IMR-90 (cell line): ENCODE measurements at regions not wholly inside any gene's neighbourhood (a gene's known extent, or its start where the extent isn't known, plus 50 kb on each side); places are given as distances from the start of the nearest gene placed in this dataset.

Source experiments
- ATAC-seq: fragments of 200-7000 bp; cut with Tn5 transposase; 2 replicates; pipeline ENCODE4 v1.9.1; 2020; ENCODE audit warnings: low read depth, mild to moderate bottlenecking, moderate library complexity
- BruUV-seq: library from RNA; stranded (reverse); fragments of 400-500 nt; replicated peaks from 2 replicates; lab custom pipeline; 2021; lab: Mats Ljungman, UMichigan
- CTCF ChIA-PET: fragments of 300-600 bp; formaldehyde crosslinking; extraction: SDS; loops from one replicate; lab custom pipeline; 2021; ENCODE audit warnings: antibody characterized with exemption; lab: Yijun Ruan, JAX
- POLR2A ChIA-PET: fragments of 300-600 bp; sonication (Branson Sonifier 250); formaldehyde crosslinking; loops from one replicate; lab custom pipeline; 2022; ENCODE audit warnings: antibody characterized with exemption; ENCODE audit not compliant: unreplicated experiment; lab: Charles Lee
- DNase-seq: peaks from one replicate; pipeline ENCODE4 v3.0.0; 2013
- H2AFZ ChIP-seq: replicated peaks from 2 replicates; pipeline ENCODE3; 2013; ENCODE audit warnings: low read length, mild to moderate bottlenecking; ENCODE audit not compliant: poor library complexity
- H2AK5ac ChIP-seq: 2 replicates; pipeline ENCODE4 v1.6.1; 2013; ENCODE audit warnings: low read depth, low read length, inconsistent platforms
- H2AK9ac ChIP-seq: replicated peaks from 2 replicates; pipeline ENCODE3; 2013; ENCODE audit warnings: mild to moderate bottlenecking, low read depth, low read length, moderate library complexity; ENCODE audit not compliant: poor library complexity
- H2BK120ac ChIP-seq: 2 replicates; pipeline ENCODE4 v1.6.1; 2013; ENCODE audit warnings: low read depth, low read length, inconsistent platforms
- H2BK15ac ChIP-seq: 3 replicates; pipeline ENCODE4 v1.6.1; 2013; ENCODE audit warnings: low read depth, low read length, inconsistent platforms
- H2BK20ac ChIP-seq: 2 replicates; pipeline ENCODE4 v1.6.1; 2013; ENCODE audit warnings: low read depth, mild to moderate bottlenecking, inconsistent platforms, low read length, moderate library complexity
- H2BK5ac ChIP-seq: 2 replicates; pipeline ENCODE4 v1.6.1; 2013; ENCODE audit warnings: mild to moderate bottlenecking, low read depth, low read length, inconsistent platforms; ENCODE audit not compliant: poor library complexity, severe bottlenecking
- H3K14ac ChIP-seq: replicated peaks from 2 replicates; pipeline ENCODE4 v1.6.1; 2013; ENCODE audit warnings: low read depth, low read length, inconsistent platforms
- H3K18ac ChIP-seq: 2 replicates; pipeline ENCODE4 v1.6.1; 2013; ENCODE audit warnings: low read depth, low read length, control low read depth
- H3K23ac ChIP-seq: 2 replicates; pipeline ENCODE4 v1.6.1; 2013; ENCODE audit warnings: low read depth, low read length, inconsistent platforms
- H3K27ac ChIP-seq: 2 replicates; pipeline ENCODE4 v1.5.1; 2013; ENCODE audit warnings: mild to moderate bottlenecking, control low read depth, low read length; ENCODE audit not compliant: insufficient read depth
- H3K27me3 ChIP-seq: 2 replicates; pipeline ENCODE4 v1.6.1; 2013; ENCODE audit warnings: low read length; ENCODE audit not compliant: control insufficient read depth, insufficient read depth
- H3K36me3 ChIP-seq: 2 replicates; pipeline ENCODE4 v1.6.1; 2013; ENCODE audit warnings: low read length, mixed read lengths; ENCODE audit not compliant: control insufficient read depth, insufficient read depth
- H3K4ac ChIP-seq: 2 replicates; pipeline ENCODE4 v1.6.1; 2013; ENCODE audit warnings: low read depth, low read length, inconsistent platforms
- H3K4me1 ChIP-seq: 2 replicates; pipeline ENCODE4 v1.6.1; 2013; ENCODE audit warnings: low read length, mixed read lengths; ENCODE audit not compliant: control insufficient read depth, insufficient read depth
- H3K4me2 ChIP-seq: 2 replicates; pipeline ENCODE4 v1.6.1; 2013; ENCODE audit warnings: low read depth, mild to moderate bottlenecking, control low read depth, low read length, moderate library complexity
- H3K4me3 ChIP-seq: 2 replicates; pipeline ENCODE4 v1.5.1; 2013; ENCODE audit warnings: low read depth, mild to moderate bottlenecking, control low read depth, low read length, moderate library complexity; ENCODE audit not compliant: insufficient read depth
- H3K56ac ChIP-seq: 2 replicates; pipeline ENCODE4 v1.6.1; 2013; ENCODE audit warnings: low read length, inconsistent platforms; ENCODE audit not compliant: insufficient read depth; ENCODE audit errors: extremely low read depth
- H3K79me1 ChIP-seq, 2 experiments: 2 replicates each; pipeline ENCODE4 v1.6.1; 2013; ENCODE audit warnings: low read length in 2 of 2, inconsistent platforms in 1 of 2, low read depth in 1 of 2
- H3K9ac ChIP-seq: 2 replicates; pipeline ENCODE4 v1.6.1; 2013; ENCODE audit warnings: low read depth, low read length, control low read depth
- H3K9me1 ChIP-seq: 2 replicates; pipeline ENCODE4 v1.6.1; 2013; ENCODE audit warnings: low read length, inconsistent platforms; ENCODE audit not compliant: insufficient read depth
- H3K9me3 ChIP-seq: 2 replicates; pipeline ENCODE4 v1.6.1; 2013; ENCODE audit warnings: low read length; ENCODE audit not compliant: control insufficient read depth, insufficient read depth
- H4K20me1 ChIP-seq: 2 replicates; pipeline ENCODE4 v1.6.1; 2013; ENCODE audit warnings: low read length, inconsistent platforms; ENCODE audit not compliant: insufficient read depth
- H4K5ac ChIP-seq: 2 replicates; pipeline ENCODE4 v1.6.1; 2013; ENCODE audit warnings: mild to moderate bottlenecking, low read depth, low read length, control low read depth
- H4K8ac ChIP-seq, 2 experiments: 2 replicates each; pipeline ENCODE4 v1.6.1; 2013; ENCODE audit warnings: low read depth in 2 of 2, low read length in 2 of 2, control low read depth in 1 of 2, inconsistent platforms in 1 of 2
- H4K91ac ChIP-seq: 2 replicates; pipeline ENCODE4 v1.6.1; 2013; ENCODE audit warnings: low read depth, low read length, inconsistent platforms; ENCODE audit not compliant: insufficient read depth
- BHLHE40 ChIP-seq: fragments of 150-350 bp; IDR thresholded peaks from 2 replicates; pipeline ENCODE4 v1.6.1; 2016; ENCODE audit warnings: mild to moderate bottlenecking, low read depth, low read length
- CEBPB ChIP-seq: IDR thresholded peaks from 2 replicates; pipeline ENCODE4 v1.6.1; 2012; ENCODE audit warnings: low read depth, low read length, improper control_type of control experiment
- CHD1 ChIP-seq: IDR thresholded peaks from 2 replicates; pipeline ENCODE4 v1.6.1; 2012; ENCODE audit warnings: low read depth, low read length, improper control_type of control experiment
- FOS ChIP-seq: fragments of 150-350 bp; IDR thresholded peaks from 2 replicates; pipeline ENCODE4 v1.6.1; 2016; ENCODE audit warnings: low read depth, low read length
- MAFK ChIP-seq: IDR thresholded peaks from 2 replicates; pipeline ENCODE4 v1.6.1; 2012; ENCODE audit warnings: low read depth, low read length, improper control_type of control experiment
- MAZ ChIP-seq: IDR thresholded peaks from 2 replicates; pipeline ENCODE4 v1.6.1; 2012; ENCODE audit warnings: low read depth, mild to moderate bottlenecking, low read length, improper control_type of control experiment, moderate library complexity, borderline replicate concordance
- MXI1 ChIP-seq: IDR thresholded peaks from 2 replicates; pipeline ENCODE4 v1.6.1; 2012; ENCODE audit warnings: low read depth, mild to moderate bottlenecking, low read length, moderate library complexity, borderline replicate concordance
- NFE2L2 ChIP-seq: fragments of 150-350 bp; IDR thresholded peaks from 2 replicates; pipeline ENCODE4 v1.6.1; 2016; ENCODE audit warnings: low read depth, mild to moderate bottlenecking, low read length
- POLR2A ChIP-seq: IDR thresholded peaks from 2 replicates; pipeline ENCODE4 v1.6.1; 2012; ENCODE audit warnings: mild to moderate bottlenecking, low read depth, low read length
- RAD21 ChIP-seq: IDR thresholded peaks from 2 replicates; pipeline ENCODE4 v1.6.1; 2012; ENCODE audit warnings: low read length, improper control_type of control experiment
- RCOR1 ChIP-seq: IDR thresholded peaks from 2 replicates; pipeline ENCODE4 v1.6.1; 2012; ENCODE audit warnings: mild to moderate bottlenecking, low read length, improper control_type of control experiment; ENCODE audit not compliant: insufficient replicate concordance
- RFX5 ChIP-seq: IDR thresholded peaks from 2 replicates; pipeline ENCODE4 v1.8.0; 2012; ENCODE audit warnings: low read depth, mild to moderate bottlenecking, low read length, moderate library complexity
- SMC3 ChIP-seq: fragments of 150-350 bp; IDR thresholded peaks from 2 replicates; pipeline ENCODE4 v1.6.1; 2016; ENCODE audit warnings: low read depth, mild to moderate bottlenecking, antibody characterized with exemption, low read length, moderate library complexity
- WGBS, 2 experiments: methylation state at CpG; one replicate each; pipeline versions ENCODE4 v1.1.5 to v1.1.7; 2013; ENCODE audit warnings: missing lambda C conversion rate in 2 of 2; ENCODE audit not compliant: insufficient read length in 1 of 2; ENCODE audit errors: extremely low coverage in 2 of 2; 5-methylcytosine and 5-hydroxymethylcytosine counted together
- dilution Hi-C: fragments of 300-500 bp; cut with HindIII; formaldehyde crosslinking; loops from one replicate; pipeline ENCODE4 v1.14.3; 2018; ENCODE audit warnings: low sequenced_read_pairs; ENCODE audit not compliant: unreplicated experiment
- in situ Hi-C: fragments of 300-500 bp; cut with MboI; formaldehyde crosslinking; loops from 3 replicates; pipeline ENCODE4 v1.14.3; 2019; ENCODE audit warnings: low sequenced_read_pairs, inconsistent platforms, mixed read lengths
- intact Hi-C: fragments of 100-400 bp; cut with micrococcal nuclease; formaldehyde crosslinking; loops from 2 replicates; pipeline ENCODE4 v1.10.0; 2022
- TF ChIP-seq, protein P1 (sequence below): conservative IDR thresholded peaks from 2 replicates; pipeline ENCODE4 v1.5.1; 2012; ENCODE audit warnings: mild to moderate bottlenecking, low read depth, low read length, improper control_type of control experiment
- TF ChIP-seq, protein P2 (sequence below): fragments of 150-350 bp; IDR thresholded peaks from 2 replicates; pipeline ENCODE4 v1.6.1; 2016; ENCODE audit warnings: low read depth, mild to moderate bottlenecking, low read length, moderate library complexity, borderline replicate concordance
- TF ChIP-seq, protein P3 (sequence below): fragments of 150-350 bp; IDR thresholded peaks from 2 replicates; pipeline ENCODE4 v1.6.1; 2017; ENCODE audit warnings: mild to moderate bottlenecking, antibody characterized with exemption, low read length, low read depth

DNA sequence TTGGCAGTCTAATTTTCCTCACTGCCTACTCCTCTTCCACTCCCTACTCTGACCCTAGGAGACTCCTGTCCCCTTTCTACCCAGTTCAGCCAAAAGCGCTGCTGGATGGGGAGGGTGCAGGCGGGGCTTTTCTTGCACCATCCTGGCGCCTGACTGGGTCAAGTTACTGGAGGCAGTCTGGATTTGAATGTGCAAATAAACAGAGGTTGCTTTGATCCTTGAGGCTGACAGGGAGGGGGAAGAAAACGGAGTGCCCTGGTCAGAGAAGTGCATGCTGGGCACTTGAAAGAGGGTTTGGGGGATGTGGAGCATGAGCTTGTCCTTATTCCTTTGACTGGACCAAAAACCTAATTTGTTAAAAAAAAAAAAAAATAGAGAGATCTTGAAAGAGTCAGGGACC is 76.8 kb upstream of the SOX13 start:
- intact Hi-C loops, result no loop called here
- in situ Hi-C loops, result no loop called here
- POLR2A ChIA-PET, result no interaction called here
- Histone ChIP-seq H3K23ac (no peak overlapping the region), H3K18ac (no peak overlapping the region), H4K5ac (no peak overlapping the region), H4K91ac (no peak overlapping the region), H3K56ac (no peak overlapping the region), H3K27me3 (peaks cover 17% of the 10 kb centered on the region), H2BK120ac (no peak overlapping the region), H2BK5ac (no peak overlapping the region), H3K4ac (no peak overlapping the region), H3K9me1 (no peaks in the 10 kb centered on the region), H2BK20ac (no peak overlapping the region), H4K20me1 (no peaks in the 10 kb centered on the region), H2AFZ (no peak overlapping the region), H3K14ac (no peak overlapping the region), H3K9me3 (peaks cover 3% of the 10 kb centered on the region; the same call in 1 of the 2 replicates), H3K79me1 (no peaks in the 10 kb centered on the region), H3K27ac (no peak overlapping the region), H2BK15ac (no peak overlapping the region), H3K4me1 (no peaks in the 10 kb centered on the region), H3K36me3 (no peaks in the 10 kb centered on the region), H3K4me3 (no peak overlapping the region), H2AK5ac (no peak overlapping the region), H4K8ac (no peak overlapping the region), H3K9ac (no peak overlapping the region), H3K4me2 (no peak overlapping the region), H2AK9ac (no peak overlapping the region)
- dilution Hi-C loops, result no loop called here
- CTCF ChIA-PET, result no interaction called here
- WGBS, 2 experiments, result no CpG with 5 or more reads among the region's 4 CpGs
- no TSS peak for BruUV-seq
- ATAC-seq, result peak; percentile 63
- DNase-seq, result no peak
- TF ChIP-seq, protein P1, sequence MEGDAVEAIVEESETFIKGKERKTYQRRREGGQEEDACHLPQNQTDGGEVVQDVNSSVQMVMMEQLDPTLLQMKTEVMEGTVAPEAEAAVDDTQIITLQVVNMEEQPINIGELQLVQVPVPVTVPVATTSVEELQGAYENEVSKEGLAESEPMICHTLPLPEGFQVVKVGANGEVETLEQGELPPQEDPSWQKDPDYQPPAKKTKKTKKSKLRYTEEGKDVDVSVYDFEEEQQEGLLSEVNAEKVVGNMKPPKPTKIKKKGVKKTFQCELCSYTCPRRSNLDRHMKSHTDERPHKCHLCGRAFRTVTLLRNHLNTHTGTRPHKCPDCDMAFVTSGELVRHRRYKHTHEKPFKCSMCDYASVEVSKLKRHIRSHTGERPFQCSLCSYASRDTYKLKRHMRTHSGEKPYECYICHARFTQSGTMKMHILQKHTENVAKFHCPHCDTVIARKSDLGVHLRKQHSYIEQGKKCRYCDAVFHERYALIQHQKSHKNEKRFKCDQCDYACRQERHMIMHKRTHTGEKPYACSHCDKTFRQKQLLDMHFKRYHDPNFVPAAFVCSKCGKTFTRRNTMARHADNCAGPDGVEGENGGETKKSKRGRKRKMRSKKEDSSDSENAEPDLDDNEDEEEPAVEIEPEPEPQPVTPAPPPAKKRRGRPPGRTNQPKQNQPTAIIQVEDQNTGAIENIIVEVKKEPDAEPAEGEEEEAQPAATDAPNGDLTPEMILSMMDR, result no peak
- TF ChIP-seq FOS (no peak), RCOR1 (no peak), RAD21 (no peak), CHD1 (no peak), CEBPB (no peak), POLR2A (no peak), NFE2L2 (no peak), BHLHE40 (no peak), MXI1 (no peak), MAFK (no peak), RFX5 (no peak), MAZ (no peak), SMC3 (no peak)
- TF ChIP-seq, protein P2, sequence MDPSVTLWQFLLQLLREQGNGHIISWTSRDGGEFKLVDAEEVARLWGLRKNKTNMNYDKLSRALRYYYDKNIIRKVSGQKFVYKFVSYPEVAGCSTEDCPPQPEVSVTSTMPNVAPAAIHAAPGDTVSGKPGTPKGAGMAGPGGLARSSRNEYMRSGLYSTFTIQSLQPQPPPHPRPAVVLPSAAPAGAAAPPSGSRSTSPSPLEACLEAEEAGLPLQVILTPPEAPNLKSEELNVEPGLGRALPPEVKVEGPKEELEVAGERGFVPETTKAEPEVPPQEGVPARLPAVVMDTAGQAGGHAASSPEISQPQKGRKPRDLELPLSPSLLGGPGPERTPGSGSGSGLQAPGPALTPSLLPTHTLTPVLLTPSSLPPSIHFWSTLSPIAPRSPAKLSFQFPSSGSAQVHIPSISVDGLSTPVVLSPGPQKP, result no peak
- TF ChIP-seq, protein P3, sequence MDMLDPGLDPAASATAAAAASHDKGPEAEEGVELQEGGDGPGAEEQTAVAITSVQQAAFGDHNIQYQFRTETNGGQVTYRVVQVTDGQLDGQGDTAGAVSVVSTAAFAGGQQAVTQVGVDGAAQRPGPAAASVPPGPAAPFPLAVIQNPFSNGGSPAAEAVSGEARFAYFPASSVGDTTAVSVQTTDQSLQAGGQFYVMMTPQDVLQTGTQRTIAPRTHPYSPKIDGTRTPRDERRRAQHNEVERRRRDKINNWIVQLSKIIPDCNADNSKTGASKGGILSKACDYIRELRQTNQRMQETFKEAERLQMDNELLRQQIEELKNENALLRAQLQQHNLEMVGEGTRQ, result no peak
